GM23248 (cell line): ENCODE measurements at regions not wholly inside any gene's neighbourhood (a gene's known extent, or its start where the extent isn't known, plus 50 kb on each side); places are given as distances from the start of the nearest gene placed in this dataset.

Source experiments
- DNase-seq: peaks from one replicate; pipeline ENCODE4 v3.0.0-alpha.2; 2015
- H2AFZ ChIP-seq: fragments of 200-600 bp; sonication (generic); 2 replicates; pipeline ENCODE4 v1.6.1; 2016; ENCODE audit warnings: antibody characterized with exemption
- H3F3A ChIP-seq: fragments of 200-600 bp; sonication (generic); 2 replicates; pipeline ENCODE4 v1.6.1; 2016; ENCODE audit warnings: mild to moderate bottlenecking, antibody characterized with exemption, mixed run types; ENCODE audit not compliant: insufficient read depth
- H3K27ac ChIP-seq: fragments of 200-600 bp; sonication (generic); 2 replicates; pipeline ENCODE4 v1.5.1; 2016; ENCODE audit warnings: mild to moderate bottlenecking
- H3K27me3 ChIP-seq: fragments of 200-600 bp; sonication (generic); replicated peaks from 2 replicates; pipeline ENCODE4 v1.6.1; 2016; ENCODE audit warnings: mild to moderate bottlenecking; ENCODE audit not compliant: insufficient read depth
- H3K36me3 ChIP-seq: fragments of 200-600 bp; sonication (generic); 2 replicates; pipeline ENCODE4 v1.6.1; 2016; ENCODE audit warnings: low read depth, mild to moderate bottlenecking
- H3K4me1 ChIP-seq: fragments of 200-600 bp; sonication (generic); 2 replicates; pipeline ENCODE4 v1.6.1; 2016; ENCODE audit warnings: mild to moderate bottlenecking; ENCODE audit not compliant: insufficient read depth
- H3K4me2 ChIP-seq: fragments of 200-600 bp; sonication (generic); one replicate; pipeline ENCODE4 v1.6.1; 2016; ENCODE audit warnings: mild to moderate bottlenecking; ENCODE audit not compliant: unreplicated experiment
- H3K4me3 ChIP-seq: fragments of 200-600 bp; sonication (generic); 2 replicates; pipeline ENCODE4 v1.5.1; 2016; ENCODE audit warnings: mild to moderate bottlenecking
- H3K79me2 ChIP-seq: fragments of 200-600 bp; sonication (generic); 2 replicates; pipeline ENCODE4 v1.6.1; 2016; ENCODE audit warnings: mild to moderate bottlenecking; ENCODE audit not compliant: insufficient read depth
- H3K9ac ChIP-seq: fragments of 200-600 bp; sonication (generic); 2 replicates; pipeline ENCODE4 v1.6.1; 2016; ENCODE audit warnings: mild to moderate bottlenecking
- H3K9me2 ChIP-seq: fragments of 200-600 bp; sonication (generic); 2 replicates; pipeline ENCODE4 v1.6.1; 2016; ENCODE audit warnings: mixed run types, mild to moderate bottlenecking, moderate library complexity; ENCODE audit not compliant: insufficient read depth
- H3K9me3 ChIP-seq: fragments of 200-600 bp; sonication (generic); one replicate; pipeline ENCODE4 v1.6.1; 2017; ENCODE audit warnings: low read depth
- H4K20me1 ChIP-seq: fragments of 200-600 bp; sonication (generic); 2 replicates; pipeline ENCODE4 v1.6.0; 2016; ENCODE audit not compliant: insufficient read depth
- EZH2 ChIP-seq: fragments of 200-600 bp; sonication (generic); IDR thresholded peaks from 2 replicates; pipeline ENCODE4 v1.6.1; 2018; ENCODE audit warnings: antibody characterized with exemption, mild to moderate bottlenecking; ENCODE audit not compliant: insufficient read depth, poor library complexity, severe bottlenecking
- EZH2phosphoT487 ChIP-seq: fragments of 200-600 bp; sonication (generic); IDR thresholded peaks from 2 replicates; pipeline ENCODE4 v1.6.1; 2018; ENCODE audit warnings: antibody characterized with exemption, moderate library complexity, mild to moderate bottlenecking, low read depth; ENCODE audit not compliant: insufficient read depth
- WGBS, 2 experiments: methylation state at CpG; one replicate each; pipeline ENCODE4 v1.1.6; 2015 to 2017; ENCODE audit warnings: low lambda C conversion rate in 2 of 2, low coverage in 1 of 2; ENCODE audit errors: missing lambda C conversion rate in 2 of 2; 5-methylcytosine and 5-hydroxymethylcytosine counted together
- in situ Hi-C: fragments of 300-500 bp; cut with MboI; formaldehyde crosslinking; loops from 2 replicates; pipeline ENCODE4 v1.15.0; 2020

DNA sequence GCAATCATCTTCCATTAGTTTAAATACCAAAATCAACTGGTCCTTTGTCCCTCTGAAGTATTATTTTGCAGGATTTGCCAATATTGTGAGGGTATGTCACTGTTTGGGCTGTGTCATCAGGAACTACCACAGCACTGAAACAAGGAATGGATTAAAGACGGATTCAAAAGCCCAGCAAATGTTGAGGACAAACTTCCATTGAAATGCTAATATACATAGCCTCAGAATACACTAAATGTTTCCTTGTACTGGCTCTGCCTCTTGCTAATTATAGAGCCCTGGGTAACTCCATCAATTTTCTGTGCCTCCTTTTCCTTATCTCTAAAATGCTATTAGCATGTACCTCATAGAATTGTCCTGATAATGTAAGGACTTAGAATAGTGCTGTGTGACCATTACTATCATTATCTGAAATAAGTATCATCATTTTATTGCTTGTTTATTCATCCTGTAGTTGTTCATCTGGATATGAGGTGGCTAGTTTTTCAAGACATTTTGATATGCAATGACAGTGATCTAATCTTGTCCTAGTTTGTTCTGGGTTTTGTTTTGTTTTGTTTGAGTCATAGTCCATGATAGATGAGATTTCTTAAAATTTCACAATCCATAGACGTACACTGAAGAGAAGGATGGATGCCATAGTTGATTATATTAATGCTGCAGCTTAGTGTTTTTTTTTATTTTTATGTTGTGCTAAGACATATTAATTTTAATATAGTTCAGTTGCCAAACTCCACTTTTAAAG is 333.4 kb upstream of the KCNH7 start:
- no peaks in the 10 kb centered on the region for H4K20me1 ChIP-seq
- H3K4me3 ChIP-seq, result no peak overlapping the region
- H3K79me2 ChIP-seq, result no peaks in the 10 kb centered on the region
- H3K9ac ChIP-seq, result no peak overlapping the region
- no peak for TF ChIP-seq EZH2phosphoT487
- no peak for TF ChIP-seq EZH2
- H3K36me3 ChIP-seq, result no peaks in the 10 kb centered on the region
- WGBS, 2 experiments, result 52 to 55% methylated on average over 2 of the region's 2 CpGs
- no peak for DNase-seq
- no peaks in the 10 kb centered on the region for H3K27me3 ChIP-seq
- H2AFZ ChIP-seq, result no peak overlapping the region
- H3K27ac ChIP-seq, result no peak overlapping the region
- no peaks in the 10 kb centered on the region for H3F3A ChIP-seq
- H3K4me1 ChIP-seq, result no peaks in the 10 kb centered on the region
- in situ Hi-C loops, result no loop called here
- H3K9me3 ChIP-seq, result no peaks in the 10 kb centered on the region
- no peak overlapping the region for H3K4me2 ChIP-seq
- no peaks in the 10 kb centered on the region for H3K9me2 ChIP-seq

DNA sequence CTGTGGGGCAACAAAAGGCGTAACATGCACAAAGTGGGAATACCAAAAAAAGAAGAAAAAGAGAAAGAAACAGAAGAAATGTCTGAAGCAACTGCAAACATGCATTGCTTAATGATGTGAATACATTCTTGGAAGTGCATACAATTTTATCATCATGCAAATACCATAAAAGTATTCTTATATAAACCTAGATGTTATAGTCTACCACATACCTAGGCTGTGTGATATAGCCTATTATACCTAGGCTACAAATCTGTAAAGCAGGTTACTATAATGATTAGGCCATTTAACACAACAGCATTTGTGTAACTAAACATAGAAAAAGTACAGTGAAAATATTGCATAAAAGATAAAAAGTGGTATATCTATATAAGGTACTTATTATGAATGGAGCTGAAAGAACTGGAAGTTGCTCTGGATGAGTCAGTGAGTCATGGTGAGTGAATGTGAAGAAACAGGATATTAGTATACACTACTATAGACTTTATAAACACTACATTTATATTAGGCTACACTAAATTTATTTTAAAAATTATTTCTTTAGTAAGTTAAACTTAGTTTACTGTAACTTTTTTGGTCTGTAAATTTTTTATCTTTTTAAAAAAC is 319.4 kb upstream of the KCNH7 start:
- Histone ChIP-seq H4K20me1 (no peaks in the 10 kb centered on the region), H3K4me2 (peak overlapping the region; percentile 3), H3K27me3 (no peaks in the 10 kb centered on the region), H3K9me2 (no peaks in the 10 kb centered on the region), H3K36me3 (no peaks in the 10 kb centered on the region), H3F3A (peaks cover 11% of the 10 kb centered on the region), H3K9ac (no peak overlapping the region), H3K4me1 (peaks cover 6% of the 10 kb centered on the region; the same call in 1 of the 2 replicates), H3K9me3 (no peaks in the 10 kb centered on the region), H3K79me2 (no peaks in the 10 kb centered on the region), H3K27ac (no peak overlapping the region), H2AFZ (no peak overlapping the region), H3K4me3 (no peak overlapping the region)
- peak; percentile 72 for DNase-seq
- 100% methylated on average over 1 of the region's 1 CpG for WGBS, 2 experiments
- in situ Hi-C loops, result no loop called here
- TF ChIP-seq EZH2, result no peak
- TF ChIP-seq EZH2phosphoT487, result no peak

DNA sequence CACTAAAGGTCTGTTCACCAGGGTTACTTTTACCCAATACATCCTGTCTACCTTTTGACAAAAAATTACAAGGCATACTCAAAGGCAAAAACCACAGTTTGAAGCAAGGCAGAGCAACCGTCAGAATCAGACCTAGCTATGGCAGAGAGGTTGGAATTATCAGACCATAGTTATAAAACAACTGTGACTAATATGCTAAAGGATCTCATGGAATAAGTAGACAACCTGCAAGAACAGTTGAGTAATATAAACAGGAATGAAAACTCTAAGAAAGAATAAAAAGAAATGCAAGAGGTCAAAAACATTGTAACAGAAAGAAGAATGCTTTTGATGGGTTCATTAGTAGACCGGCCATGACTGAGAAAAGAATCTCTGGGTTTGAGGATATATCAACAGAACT is 318.8 kb upstream of the KCNH7 start:
- peak; percentile 36 for DNase-seq

DNA sequence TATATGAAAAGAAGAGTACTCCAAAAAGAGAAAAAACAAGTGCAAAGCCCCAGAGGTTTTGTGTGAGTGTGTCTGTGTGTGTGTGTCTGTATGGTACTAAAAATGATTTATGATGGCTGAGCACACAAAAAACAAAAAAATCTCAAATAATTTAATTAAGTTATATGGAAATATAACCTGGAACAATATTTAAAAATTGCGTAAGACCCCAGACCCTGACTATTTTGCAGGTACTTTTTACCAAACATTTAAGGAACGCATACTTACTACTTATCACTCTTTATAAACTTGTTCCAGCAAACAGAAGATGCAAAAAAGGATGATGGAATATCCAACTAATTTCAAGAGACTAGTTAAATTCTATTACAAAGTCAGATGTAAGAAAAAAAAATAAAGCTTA is 317.4 kb upstream of the KCNH7 start:
- H3K9ac ChIP-seq, result no peak overlapping the region
- no peaks in the 10 kb centered on the region for H4K20me1 ChIP-seq
- H3K9me2 ChIP-seq, result no peaks in the 10 kb centered on the region
- H3K9me3 ChIP-seq, result no peaks in the 10 kb centered on the region
- 86 to 89% methylated on average over 2 of the region's 2 CpGs for WGBS, 2 experiments
- H3K4me3 ChIP-seq, result no peak overlapping the region
- no peaks in the 10 kb centered on the region for H3K79me2 ChIP-seq
- no peak overlapping the region for H3K4me2 ChIP-seq
- TF ChIP-seq EZH2, result no peak
- no peak for TF ChIP-seq EZH2phosphoT487
- no peak overlapping the region for H3K27ac ChIP-seq
- H3K4me1 ChIP-seq, result peaks cover 6% of the 10 kb centered on the region; the same call in 1 of the 2 replicates
- DNase-seq, result no peak
- H3F3A ChIP-seq, result peaks cover 11% of the 10 kb centered on the region
- H3K27me3 ChIP-seq, result no peaks in the 10 kb centered on the region
- in situ Hi-C loops, result no loop called here
- no peak overlapping the region for H2AFZ ChIP-seq
- no peaks in the 10 kb centered on the region for H3K36me3 ChIP-seq

More for the DNA sequence above, 318.8 kb upstream of the KCNH7 start:
- Histone ChIP-seq H3F3A (peaks cover 11% of the 10 kb centered on the region), H3K4me3 (no peak overlapping the region), H3K4me1 (peaks cover 6% of the 10 kb centered on the region; the same call in 1 of the 2 replicates), H3K9me3 (no peaks in the 10 kb centered on the region), H3K9me2 (no peaks in the 10 kb centered on the region), H3K9ac (no peak overlapping the region), H3K4me2 (peak overlapping the region; percentile 3), H4K20me1 (no peaks in the 10 kb centered on the region), H3K27ac (no peak overlapping the region), H3K79me2 (no peaks in the 10 kb centered on the region), H2AFZ (no peak overlapping the region), H3K36me3 (no peaks in the 10 kb centered on the region), H3K27me3 (no peaks in the 10 kb centered on the region)
- no peak for TF ChIP-seq EZH2phosphoT487
- TF ChIP-seq EZH2, result no peak
- WGBS, 2 experiments, result 54 to 64% methylated on average over 2 of the region's 2 CpGs
- in situ Hi-C loops, result no loop called here
